ENCODE measurements at regions not wholly inside any gene's neighbourhood (a gene's known extent, or its start where the extent isn't known, plus 50 kb on each side); places are given as distances from the start of the nearest gene placed in this dataset.

GRCh38 chr14:36028218-36028617 lies 148.3 kb downstream of the PTCSC3 start:
- DNase-seq: no peak

GRCh38 chr14:36027354-36027753 lies 149.2 kb downstream of the PTCSC3 start:
- DNase-seq: no peak

GRCh38 chr14:36022765-36023410 lies 153.6 kb downstream of the PTCSC3 start:
- no peak for DNase-seq

GRCh38 chr14:36021591-36022320 lies 154.8 kb downstream of the PTCSC3 start:
- DNase-seq: no peak

- no peak for DNase-seq
Observed at GRCh38 chr14:36021030-36021422, 155.5 kb downstream of the PTCSC3 start.

- peak; percentile 58 for DNase-seq
Observed at GRCh38 chr14:36020120-36021029, 156.1 kb downstream of the PTCSC3 start.

DNA sequence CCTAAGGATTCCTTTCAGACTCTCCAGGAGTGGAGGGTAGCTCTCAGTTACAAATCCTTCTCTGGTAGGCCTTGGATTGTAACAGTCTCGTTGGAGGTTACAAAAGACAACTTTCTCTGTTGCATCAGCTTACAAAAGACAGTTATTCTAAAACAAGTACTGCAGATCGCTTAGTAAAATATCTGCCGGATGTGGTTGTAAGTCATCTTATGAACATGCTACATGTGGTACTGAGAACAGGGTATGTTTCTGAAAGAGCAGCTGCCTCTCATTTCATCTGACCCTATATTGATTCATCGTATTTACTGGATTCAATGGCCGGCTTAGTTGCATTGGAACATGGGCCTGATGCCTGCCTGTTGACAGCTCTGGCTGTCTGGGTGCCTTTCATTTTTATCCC lies 157.4 kb downstream of the PTCSC3 start:
- no peak for DNase-seq

DNA sequence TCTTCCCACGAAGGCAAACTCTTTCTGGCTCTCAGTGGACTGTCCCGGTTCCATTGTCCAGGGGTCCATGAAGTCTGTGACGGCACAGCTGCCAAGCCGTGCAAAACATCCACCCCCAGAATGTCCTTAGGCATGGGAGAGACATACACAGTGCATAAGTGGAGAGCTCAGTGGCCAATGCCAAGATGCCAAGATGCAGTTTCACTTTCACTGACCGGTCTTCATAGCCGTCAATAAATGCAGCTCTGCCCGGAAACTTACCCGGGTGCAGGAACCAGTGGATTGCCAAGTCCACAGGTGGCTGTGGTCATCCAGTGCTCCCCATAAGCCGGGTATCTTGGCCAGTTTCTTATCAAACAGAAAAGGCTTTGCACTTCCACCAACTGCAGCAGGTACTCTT lies 162.3 kb downstream of the PTCSC3 start:
- no peak for DNase-seq

DNA sequence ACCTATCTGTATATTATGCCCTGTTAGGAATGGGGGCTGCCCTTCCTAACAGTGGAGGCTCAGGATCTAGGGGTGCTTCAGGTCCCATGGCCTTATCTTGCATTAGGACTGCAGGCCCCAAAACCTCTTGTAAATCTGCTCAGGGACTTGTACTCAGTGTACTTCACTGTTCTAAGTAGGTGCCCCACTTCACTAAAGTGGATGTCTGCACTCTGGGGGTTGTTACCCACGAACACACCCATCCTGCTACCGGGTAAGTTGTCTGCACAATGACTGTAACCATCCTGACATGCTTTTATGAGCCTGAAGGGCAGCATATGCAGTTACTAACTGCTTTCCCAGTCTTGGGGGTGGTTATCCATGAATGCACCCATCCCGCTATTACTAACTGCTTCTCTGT lies 163.0 kb downstream of the PTCSC3 start:
- DNase-seq: no peak

- DNase-seq: no peak
Observed at GRCh38 chr14:36012621-36013020, 163.9 kb downstream of the PTCSC3 start.

DNA sequence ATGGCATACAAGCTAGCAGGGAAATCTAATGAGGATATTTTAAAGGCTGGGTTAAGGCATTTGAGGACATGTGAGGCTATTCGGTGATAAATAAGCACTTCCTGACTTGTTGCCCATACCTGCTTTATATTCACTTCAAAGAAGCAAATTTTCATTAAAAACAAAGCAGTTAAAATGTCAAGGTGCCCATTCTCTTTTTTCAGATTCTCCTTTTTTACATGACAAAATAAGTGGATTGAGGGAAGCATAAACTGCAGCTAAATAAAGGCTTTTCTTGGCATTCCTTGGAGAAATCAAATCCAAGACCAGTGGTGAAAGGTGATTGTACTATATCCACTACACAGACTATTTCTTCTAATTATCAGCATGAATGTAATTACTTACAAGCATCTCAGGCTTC lies 166.9 kb downstream of the PTCSC3 start:
- DNase-seq: no peak

DNA sequence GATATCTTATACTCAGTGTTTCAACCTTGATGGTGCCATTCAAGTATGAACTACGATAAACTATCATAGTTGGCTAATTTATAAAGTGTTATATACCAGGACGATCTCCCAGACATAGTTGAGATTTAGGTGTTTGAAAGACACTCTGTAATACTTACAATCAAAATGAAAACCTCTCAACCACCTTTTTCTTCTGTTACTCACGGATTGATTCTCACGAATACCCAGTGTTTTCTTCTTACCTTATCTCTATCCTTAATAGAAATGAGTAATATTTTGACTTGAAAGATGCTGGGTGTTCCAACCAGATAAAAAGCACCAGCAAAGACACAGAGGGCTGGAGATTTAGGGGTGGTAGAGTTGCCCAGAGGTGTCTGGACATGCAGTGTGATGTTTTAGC lies 169.9 kb downstream of the PTCSC3 start:
- no peak for DNase-seq

GRCh38 chr14:36005670-36006069 lies 170.9 kb downstream of the PTCSC3 start:
- no peak for DNase-seq

DNA sequence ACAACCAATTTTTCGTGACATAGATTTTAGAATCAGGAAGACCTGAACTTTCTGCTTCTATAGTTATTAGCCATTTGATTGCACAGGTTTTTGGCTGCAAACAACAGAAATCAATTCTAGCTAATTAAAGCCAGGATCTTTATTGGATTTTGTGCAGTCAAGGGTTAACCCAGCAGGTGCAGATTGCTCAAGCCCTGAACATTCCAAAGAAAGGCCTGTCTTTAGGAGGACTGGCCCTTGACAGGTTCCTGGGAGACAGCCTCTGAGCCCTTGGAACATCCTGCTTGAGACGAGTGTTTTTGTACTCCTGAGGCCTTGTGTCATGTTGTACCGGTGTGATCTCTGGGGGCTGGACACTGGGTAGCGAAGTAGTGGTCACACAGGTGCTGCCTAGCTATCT lies 174.6 kb downstream of the PTCSC3 start:
- no peak for DNase-seq

DNA sequence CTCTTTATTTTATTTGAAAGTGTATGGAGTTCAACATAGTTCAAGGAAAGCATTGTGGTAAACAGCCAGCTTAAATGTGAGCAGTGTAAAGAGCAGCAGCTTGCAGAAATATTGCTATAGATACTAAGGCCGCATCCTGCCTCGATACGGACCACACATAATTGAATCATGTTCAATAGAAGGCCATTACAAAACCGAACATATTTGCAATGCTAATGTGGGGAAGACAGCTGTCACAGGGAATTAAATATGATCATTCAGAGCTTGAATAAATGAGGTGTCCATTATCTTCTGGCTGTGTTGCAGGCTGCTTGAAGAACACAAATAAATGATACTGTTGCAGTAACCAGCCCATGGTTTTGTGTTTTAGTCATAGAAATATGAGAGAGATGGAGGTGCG lies 173.2 kb downstream of the BRMS1L start:
- peak; percentile 49 for DNase-seq

DNA sequence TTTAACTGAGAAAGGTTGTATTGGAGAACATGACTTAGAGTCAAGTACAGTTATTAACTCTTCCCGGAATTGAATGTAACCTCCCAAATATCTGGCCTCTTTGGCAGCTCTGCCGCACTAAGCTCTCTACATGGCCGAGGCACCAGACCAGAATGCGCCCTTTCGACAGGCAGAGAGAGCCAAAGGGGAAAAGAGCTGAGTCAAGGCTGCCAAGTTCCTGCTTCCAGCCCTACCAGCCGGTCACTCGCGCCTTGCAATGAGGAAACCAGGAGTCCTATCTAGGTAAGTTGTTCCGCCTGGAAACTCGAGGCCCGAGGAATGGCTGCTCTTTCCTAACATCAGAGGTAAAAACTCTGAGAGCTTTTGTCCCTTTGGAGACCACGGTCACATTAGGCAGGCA lies 172.2 kb downstream of the BRMS1L start:
- no peak for DNase-seq

DNA sequence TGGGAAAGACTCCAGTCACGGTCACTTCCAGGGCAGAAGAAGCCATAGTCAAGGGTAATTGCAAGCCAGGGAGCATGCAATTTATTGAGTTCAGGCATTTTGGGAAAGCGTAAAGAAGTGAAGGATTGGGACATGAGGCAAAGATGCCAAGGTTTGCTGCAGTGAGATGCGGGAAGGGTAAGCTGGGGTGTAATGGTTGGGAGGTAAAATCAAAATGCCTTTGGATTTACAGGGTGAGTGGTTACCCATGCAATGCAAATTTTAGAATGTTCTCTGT lies 167.5 kb downstream of the BRMS1L start:
- DNase-seq: no peak

DNA sequence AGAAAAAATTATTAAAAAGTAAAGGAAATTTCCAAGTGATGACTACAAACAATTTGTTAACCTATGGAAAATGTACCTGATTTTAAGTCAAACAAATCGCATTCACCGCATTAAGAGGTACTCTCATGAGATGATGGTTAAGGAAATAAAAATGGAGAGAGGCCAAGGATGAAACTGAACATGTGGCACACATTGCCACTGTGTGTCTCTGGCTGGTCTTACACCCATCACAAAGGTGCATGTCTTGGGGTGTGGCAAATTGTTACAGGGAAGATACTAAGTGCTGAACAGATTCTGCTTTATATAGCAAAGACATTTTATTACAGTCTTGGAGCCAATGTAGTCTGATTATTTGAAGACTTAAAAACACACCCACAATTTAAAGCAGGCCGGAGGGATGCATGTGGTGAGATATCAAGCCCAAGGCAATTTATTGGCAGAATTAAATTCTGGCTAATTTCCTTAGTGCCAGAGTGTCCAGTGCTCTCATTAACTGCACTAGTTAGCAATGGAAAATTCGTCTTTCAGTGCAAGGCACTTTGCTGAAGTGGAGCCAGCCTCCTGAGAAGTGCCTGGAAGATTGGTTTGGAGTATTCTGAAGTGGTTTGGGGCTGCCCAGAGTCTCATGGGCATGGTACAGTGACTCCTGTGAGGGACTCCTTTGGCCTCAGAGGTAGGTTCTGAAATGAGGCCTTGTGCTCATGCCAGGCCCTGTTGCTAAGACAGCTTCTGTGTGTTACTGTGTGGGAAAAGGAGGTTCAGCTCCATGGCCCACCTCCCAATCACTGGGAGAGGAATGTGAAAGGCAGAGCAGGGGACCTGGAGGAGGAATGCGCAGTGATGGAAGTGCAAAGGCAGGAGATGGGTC lies 166.9 kb downstream of the BRMS1L start:
- peak; percentile 32 for DNase-seq

GRCh38 chr14:35991356-35991755 lies 165.2 kb downstream of the BRMS1L start:
- DNase-seq: no peak

- DNase-seq: no peak
Observed at GRCh38 chr14:35989736-35990135, 163.6 kb downstream of the BRMS1L start.

DNA sequence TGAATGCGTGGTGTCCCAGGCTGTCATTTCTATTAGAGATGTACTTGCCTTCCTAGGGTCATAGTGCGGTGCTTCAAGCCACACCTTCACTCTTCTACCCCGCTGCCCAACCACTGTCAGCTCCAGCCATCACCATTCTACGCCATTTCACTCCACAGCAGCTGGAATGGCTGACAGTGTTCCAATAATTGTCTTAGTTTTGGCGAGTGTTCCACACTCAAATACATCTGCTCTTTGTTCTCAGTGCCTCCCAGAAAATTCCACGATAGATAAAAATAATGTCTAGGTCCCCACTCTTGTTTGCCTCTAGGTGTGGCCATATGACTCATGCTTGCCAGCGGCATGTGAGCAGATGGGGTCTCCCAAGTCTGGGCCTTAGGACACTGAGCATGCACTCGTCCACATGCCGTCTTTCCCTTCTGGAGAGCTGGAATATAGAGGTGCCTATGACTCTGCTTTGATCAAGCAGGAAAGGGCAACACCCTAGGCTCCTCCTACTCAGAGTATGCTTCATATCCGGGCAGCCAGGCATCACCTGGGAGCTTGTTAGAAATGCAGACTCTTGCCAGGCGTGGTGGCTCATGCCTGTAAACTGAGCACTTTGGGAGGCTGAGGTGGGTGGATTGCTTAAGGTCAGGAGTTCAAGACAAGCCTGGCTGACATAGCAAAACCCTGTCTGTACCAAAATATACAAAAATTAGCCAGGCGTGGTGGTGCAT lies 163.0 kb downstream of the BRMS1L start:
- no peak for DNase-seq

DNA sequence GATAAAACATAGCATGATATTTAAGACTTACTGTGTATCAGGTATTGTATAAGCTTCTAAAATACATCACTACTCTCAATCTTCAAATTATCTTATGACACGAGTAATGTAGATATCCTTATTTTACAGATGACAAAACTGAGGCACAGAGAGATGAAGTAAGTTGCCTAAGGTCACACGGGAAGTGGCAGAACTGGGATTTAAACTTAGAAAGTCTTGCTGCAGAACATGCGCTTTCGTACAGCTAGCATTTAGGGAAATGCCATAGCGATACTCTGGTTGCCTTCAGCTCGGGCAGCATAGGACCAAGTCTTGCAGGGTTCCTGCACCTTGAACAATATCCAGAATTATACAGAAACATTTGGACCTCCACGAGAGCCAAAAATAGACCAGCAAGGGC lies 162.4 kb downstream of the BRMS1L start:
- no peak for DNase-seq

Data from NCI-H1436 (cell line).